ENCODE measurements at regions not wholly inside any gene's neighbourhood (a gene's known extent, or its start where the extent isn't known, plus 50 kb on each side); places are given as distances from the start of the nearest gene placed in this dataset.

GRCh38 chr22:47687776-47688175 lies 925.3 kb downstream of the TBC1D22A start:
- 40 to 93% methylated on average over 2 to 3 of the region's 4 CpGs for WGBS, 2 donors
- Histone ChIP-seq H3K27me3 (peaks cover 0 to 4% (median 0%) of the 10 kb centered on the region in 4 donors), H3K9me3 (peaks cover 0 to 15% (median 5%) of the 10 kb centered on the region in 3 donors), H3K4me3 (no peak overlapping the region), H3K27ac (no peak overlapping the region), H3K36me3 (no peaks in the 10 kb centered on the region), H3K4me1 (no peaks in the 10 kb centered on the region)
- no peak for DNase-seq
- intact Hi-C loops (cut with DNase I) = no loop called here
- no peak for TF ChIP-seq POLR2A (IDR thresholded peaks at IDR 0.05)

GRCh38 chr22:47687346-47687655 lies 924.9 kb downstream of the TBC1D22A start:
- H3K27me3 ChIP-seq = peaks cover 0 to 5% (median 0%) of the 10 kb centered on the region in 4 donors
- 72 to 73% methylated on average over 5 of the region's 5 CpGs for WGBS, 2 donors
- no peaks in the 10 kb centered on the region for H3K4me1 ChIP-seq
- H3K4me3 ChIP-seq = no peak overlapping the region
- no peak overlapping the region for H3K27ac ChIP-seq
- intact Hi-C loops (cut with DNase I) = no loop called here
- H3K36me3 ChIP-seq = no peaks in the 10 kb centered on the region
- peaks cover 0 to 15% (median 5%) of the 10 kb centered on the region in 3 donors for H3K9me3 ChIP-seq
- DNase-seq = no peak
- TF ChIP-seq POLR2A (IDR thresholded peaks at IDR 0.05) (no peak), CTCF (IDR thresholded peaks at IDR 0.05) (no peak)

- no peak for DNase-seq
- WGBS, 2 donors = 62 to 72% methylated on average over 10 to 11 of the region's 11 CpGs
- Histone ChIP-seq H3K36me3 (no peaks in the 10 kb centered on the region), H3K27me3 (peaks cover 0 to 10% (median 0%) of the 10 kb centered on the region in 4 donors), H3K9me3 (peaks cover 0 to 20% (median 5%) of the 10 kb centered on the region in 3 donors), H3K27ac (no peak overlapping the region), H3K4me1 (no peaks in the 10 kb centered on the region), H3K4me3 (no peak overlapping the region)
- TF ChIP-seq CTCF (IDR thresholded peaks at IDR 0.05) = no peak
- TF ChIP-seq POLR2A (IDR thresholded peaks at IDR 0.05) = no peak
- intact Hi-C loops (cut with DNase I) = no loop called here
Measured at GRCh38 chr22:47686594-47687345, 924.3 kb downstream of the TBC1D22A start.

- Histone ChIP-seq H3K27me3 (peaks cover 0 to 17% (median 0%) of the 10 kb centered on the region in 4 donors), H3K36me3 (no peaks in the 10 kb centered on the region), H3K27ac (no peak overlapping the region), H3K4me3 (no peak overlapping the region), H3K9me3 (peaks cover 0 to 22% (median 5%) of the 10 kb centered on the region in 3 donors), H3K4me1 (no peaks in the 10 kb centered on the region)
- 85 to 86% methylated on average over 11 to 12 of the region's 13 CpGs for WGBS, 2 donors
- no peak for DNase-seq
- intact Hi-C loops (cut with DNase I) = no loop called here
- TF ChIP-seq POLR2A (IDR thresholded peaks at IDR 0.05) = no peak
- TF ChIP-seq CTCF (IDR thresholded peaks at IDR 0.05) = no peak
Measured at GRCh38 chr22:47681411-47682165, 919.1 kb downstream of the TBC1D22A start.

- no peaks in the 10 kb centered on the region for H3K4me1 ChIP-seq
- no peaks in the 10 kb centered on the region for H3K36me3 ChIP-seq
- H3K9me3 ChIP-seq = peaks cover 0 to 16% (median 3%) of the 10 kb centered on the region in 3 donors
- intact Hi-C loops (cut with DNase I) = no loop called here
- WGBS, 2 donors = 33 to 40% methylated on average over 4 to 7 of the region's 7 CpGs
- TF ChIP-seq POLR2A (IDR thresholded peaks at IDR 0.05) (no peak), CTCF (IDR thresholded peaks at IDR 0.05) (no peak)
- peaks cover 0 to 13% (median 0%) of the 10 kb centered on the region in 4 donors for H3K27me3 ChIP-seq
- H3K4me3 ChIP-seq = no peak overlapping the region
- no peak overlapping the region for H3K27ac ChIP-seq
- DNase-seq = no peak
Measured at GRCh38 chr22:47678636-47679287, 916.3 kb downstream of the TBC1D22A start.

All from esophagus squamous epithelium (tissue), 5 donors.